ENCODE measurements at regions not wholly inside any gene's neighbourhood (a gene's known extent, or its start where the extent isn't known, plus 50 kb on each side); places are given as distances from the start of the nearest gene placed in this dataset.

GRCh38 chr3:94379264-94379663 is 316.4 kb downstream of the NSUN3 start:
- no peak for TF ChIP-seq EZH2 (IDR thresholded peaks at IDR 0.05; ENCODE audit: low read length, unreplicated experiment)
- TF ChIP-seq CTCF (conservative IDR thresholded peaks at IDR 0.05; ENCODE audit: low read depth, low read length): no peak

Data from PC-3 (cell line).